Prostate gland (tissue), 2 donors: ENCODE measurements at regions not wholly inside any gene's neighbourhood (a gene's known extent, or its start where the extent isn't known, plus 50 kb on each side); places are given as distances from the start of the nearest gene placed in this dataset.

Experiments used
- POLR2AphosphoS5 ChIP-seq: sonication (generic); formaldehyde crosslinking; IDR thresholded peaks from one replicate; pipeline ENCODE4 v1.6.1; 2017; ENCODE audit warnings: antibody characterized with exemption
- TF ChIP-seq, protein P1 (sequence below), 4 experiments: fragments of 200-600 bp in 2 of 4; fragments of 450-650 bp in 2 of 4; sonication (generic) in 2 of 4; IDR thresholded peaks; 1 replicate in 3 of 4; 2 replicates in 1 of 4; pipeline ENCODE4 v1.5.1; 2016 to 2019; ENCODE audit warnings: antibody characterized with exemption in 4 of 4, mild to moderate bottlenecking in 2 of 4, moderate library complexity in 2 of 4

DNA sequence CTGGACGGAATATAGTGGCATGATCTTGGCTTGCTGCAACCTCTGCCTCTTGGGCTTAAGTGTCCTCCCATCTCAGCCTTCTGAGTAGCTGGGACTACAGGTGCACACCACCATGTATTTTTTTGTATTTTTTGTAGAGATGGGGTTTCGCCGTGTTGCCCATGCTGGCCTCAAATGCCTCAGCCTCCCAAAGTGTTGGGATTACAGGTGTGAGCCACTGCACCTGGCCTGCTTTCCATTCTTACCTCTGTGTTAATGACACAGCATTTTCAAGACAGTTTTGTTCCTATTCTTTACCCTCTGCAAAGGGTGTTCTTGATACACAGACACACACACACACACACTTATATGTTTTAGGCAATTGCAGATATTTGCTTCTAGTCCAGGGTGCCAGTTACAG lies 113.3 kb downstream of the LRRC70 start:
- TF ChIP-seq, protein P1, sequence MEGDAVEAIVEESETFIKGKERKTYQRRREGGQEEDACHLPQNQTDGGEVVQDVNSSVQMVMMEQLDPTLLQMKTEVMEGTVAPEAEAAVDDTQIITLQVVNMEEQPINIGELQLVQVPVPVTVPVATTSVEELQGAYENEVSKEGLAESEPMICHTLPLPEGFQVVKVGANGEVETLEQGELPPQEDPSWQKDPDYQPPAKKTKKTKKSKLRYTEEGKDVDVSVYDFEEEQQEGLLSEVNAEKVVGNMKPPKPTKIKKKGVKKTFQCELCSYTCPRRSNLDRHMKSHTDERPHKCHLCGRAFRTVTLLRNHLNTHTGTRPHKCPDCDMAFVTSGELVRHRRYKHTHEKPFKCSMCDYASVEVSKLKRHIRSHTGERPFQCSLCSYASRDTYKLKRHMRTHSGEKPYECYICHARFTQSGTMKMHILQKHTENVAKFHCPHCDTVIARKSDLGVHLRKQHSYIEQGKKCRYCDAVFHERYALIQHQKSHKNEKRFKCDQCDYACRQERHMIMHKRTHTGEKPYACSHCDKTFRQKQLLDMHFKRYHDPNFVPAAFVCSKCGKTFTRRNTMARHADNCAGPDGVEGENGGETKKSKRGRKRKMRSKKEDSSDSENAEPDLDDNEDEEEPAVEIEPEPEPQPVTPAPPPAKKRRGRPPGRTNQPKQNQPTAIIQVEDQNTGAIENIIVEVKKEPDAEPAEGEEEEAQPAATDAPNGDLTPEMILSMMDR (IDR thresholded peaks at IDR 0.05): no peak
- no peak for TF ChIP-seq POLR2AphosphoS5
